SH-SY5Y (cell line): ENCODE measurements at regions not wholly inside any gene's neighbourhood (a gene's known extent, or its start where the extent isn't known, plus 50 kb on each side); places are given as distances from the start of the nearest gene placed in this dataset.

Experiments
- GATA2 ChIP-seq: IDR thresholded peaks from 2 replicates; pipeline ENCODE4 v1.6.1; 2011; ENCODE audit warnings: mild to moderate bottlenecking, low read depth, low read length
- GATA3 ChIP-seq: IDR thresholded peaks from 2 replicates; pipeline ENCODE4 v1.6.1; 2011; ENCODE audit warnings: low read depth, mild to moderate bottlenecking, low read length, moderate library complexity

GRCh38 chr2:146642066-146642465, 1202.8 kb upstream of the ACVR2A start:
- no peak for TF ChIP-seq GATA2
- no peak for TF ChIP-seq GATA3
